ENCODE measurements at regions not wholly inside any gene's neighbourhood (a gene's known extent, or its start where the extent isn't known, plus 50 kb on each side); places are given as distances from the start of the nearest gene placed in this dataset.

- no peaks in the 10 kb centered on the region for H3K36me3 ChIP-seq (ENCODE audit: low read depth, missing control alignments)
- intact Hi-C loops (cut with DNase I; ENCODE audit: low total_unique reads), result no loop called here
- no peak overlapping the region for H3K27ac ChIP-seq
- 82 to 86% methylated on average over 3 of the region's 3 CpGs for WGBS, 2 donors
- no peak for TF ChIP-seq POLR2A (IDR thresholded peaks at IDR 0.05)
- no peaks in the 10 kb centered on the region for H3K27me3 ChIP-seq
- DNase-seq, result no peak
- H3K9me3 ChIP-seq, result no peaks in the 10 kb centered on the region
- no peaks in the 10 kb centered on the region for H3K4me1 ChIP-seq
- H3K4me3 ChIP-seq, result no peak overlapping the region
Observed at GRCh38 chr7:81887098-81888090, 117.5 kb upstream of the HGF start.

GRCh38 chr7:81886211-81886764 lies 116.4 kb upstream of the HGF start:
- no peaks in the 10 kb centered on the region for H3K36me3 ChIP-seq (ENCODE audit: low read depth, missing control alignments)
- H3K9me3 ChIP-seq, result no peaks in the 10 kb centered on the region
- DNase-seq, result no peak
- no peak overlapping the region for H3K4me3 ChIP-seq
- H3K27me3 ChIP-seq, result no peaks in the 10 kb centered on the region
- WGBS, 2 donors, result 74 to 78% methylated on average over 3 of the region's 3 CpGs
- H3K27ac ChIP-seq, result no peak overlapping the region
- intact Hi-C loops (cut with DNase I; ENCODE audit: low total_unique reads), result no loop called here
- TF ChIP-seq CTCF (IDR thresholded peaks at IDR 0.05) (no peak), POLR2A (IDR thresholded peaks at IDR 0.05) (no peak)
- no peaks in the 10 kb centered on the region for H3K4me1 ChIP-seq

- H3K27ac ChIP-seq, result no peak overlapping the region
- no peaks in the 10 kb centered on the region for H3K9me3 ChIP-seq
- TF ChIP-seq CTCF (IDR thresholded peaks at IDR 0.05), result no peak
- no peak for TF ChIP-seq POLR2A (IDR thresholded peaks at IDR 0.05)
- no peak overlapping the region for H3K4me3 ChIP-seq
- no peaks in the 10 kb centered on the region for H3K4me1 ChIP-seq
- WGBS, 2 donors, result 65 to 71% methylated on average over 3 of the region's 3 CpGs
- DNase-seq, result no peak
- no peaks in the 10 kb centered on the region for H3K27me3 ChIP-seq
- no peaks in the 10 kb centered on the region for H3K36me3 ChIP-seq (ENCODE audit: low read depth, missing control alignments)
- intact Hi-C loops (cut with DNase I; ENCODE audit: low total_unique reads), result no loop called here
Observed at GRCh38 chr7:81884817-81885216, 115.0 kb upstream of the HGF start.

- H3K27ac ChIP-seq, result no peak overlapping the region
- intact Hi-C loops (cut with DNase I; ENCODE audit: low total_unique reads), result no loop called here
- no peak for TF ChIP-seq POLR2A (IDR thresholded peaks at IDR 0.05)
- TF ChIP-seq CTCF (IDR thresholded peaks at IDR 0.05), result no peak
- no peaks in the 10 kb centered on the region for H3K27me3 ChIP-seq
- no peaks in the 10 kb centered on the region for H3K36me3 ChIP-seq (ENCODE audit: low read depth, missing control alignments)
- no peak for DNase-seq
- no peaks in the 10 kb centered on the region for H3K9me3 ChIP-seq
- 93 to 94% methylated on average over 7 of the region's 7 CpGs for WGBS, 2 donors
- no peaks in the 10 kb centered on the region for H3K4me1 ChIP-seq
- H3K4me3 ChIP-seq, result no peak overlapping the region
Observed at GRCh38 chr7:81883801-81884393, 114.0 kb upstream of the HGF start.

GRCh38 chr7:81882086-81882485 lies 112.2 kb upstream of the HGF start:
- WGBS, 2 donors, result 44 to 58% methylated on average over 2 of the region's 2 CpGs
- H3K36me3 ChIP-seq (ENCODE audit: low read depth, missing control alignments), result no peaks in the 10 kb centered on the region
- no peak for DNase-seq
- no peaks in the 10 kb centered on the region for H3K27me3 ChIP-seq
- intact Hi-C loops (cut with DNase I; ENCODE audit: low total_unique reads), result no loop called here
- TF ChIP-seq CTCF (IDR thresholded peaks at IDR 0.05), result no peak
- TF ChIP-seq POLR2A (IDR thresholded peaks at IDR 0.05), result no peak
- peak overlapping the region in 1 of 2 donors; percentile 55 for H3K27ac ChIP-seq
- H3K4me3 ChIP-seq, result no peak overlapping the region
- H3K9me3 ChIP-seq, result no peaks in the 10 kb centered on the region
- H3K4me1 ChIP-seq, result no peaks in the 10 kb centered on the region
